ENCODE measurements at regions not wholly inside any gene's neighbourhood (a gene's known extent, or its start where the extent isn't known, plus 50 kb on each side); places are given as distances from the start of the nearest gene placed in this dataset.

DNA sequence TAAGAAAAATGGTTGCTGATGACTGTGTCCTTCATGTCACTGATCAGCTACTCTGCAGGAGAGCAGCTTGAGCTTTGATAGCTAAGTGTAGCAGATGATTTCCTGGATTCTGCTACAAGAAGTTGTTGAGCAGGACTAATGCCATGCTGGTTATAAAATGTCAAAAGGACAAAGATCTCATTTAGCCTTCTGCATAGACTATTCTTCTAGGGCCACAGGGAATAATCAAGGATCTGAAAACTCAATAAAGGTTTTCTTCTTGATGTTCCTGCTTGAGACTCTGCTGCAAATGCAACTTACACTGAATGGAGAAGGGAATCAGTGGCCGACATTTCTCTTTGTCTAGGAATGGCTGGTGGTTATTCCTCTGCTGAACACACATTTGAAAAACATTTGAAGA lies 360.3 kb upstream of the PTCHD4 start:
- Mint-ChIP-seq H3K9me3 (peaks cover 7% of the 10 kb centered on the region), H3K4me3 (no peak overlapping the region), H3K27me3 (no peaks in the 10 kb centered on the region), H3K4me1 (ENCODE audit: low read depth) (no peaks in the 10 kb centered on the region), H3K36me3 (ENCODE audit: low read depth) (no peaks in the 10 kb centered on the region), H3K27ac (no peak overlapping the region)
- no peak for DNase-seq

DNA sequence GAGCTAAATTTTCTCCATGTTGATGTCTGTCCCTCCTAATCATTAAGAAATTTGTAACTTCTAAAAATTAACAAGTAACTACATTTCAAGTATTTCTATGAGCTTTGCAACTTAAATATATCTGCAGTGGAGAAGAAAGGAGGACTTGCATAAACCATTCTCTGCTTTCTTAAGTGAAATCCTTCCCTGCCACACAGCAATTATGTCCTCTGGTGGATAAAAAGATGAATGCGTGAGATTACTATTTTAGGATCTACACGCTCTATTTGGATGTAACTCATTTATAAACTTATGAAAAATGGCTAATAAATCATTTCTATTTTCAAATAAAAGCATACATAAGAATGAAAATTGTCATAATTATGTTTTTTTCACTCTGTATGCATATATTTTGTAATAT lies 338.0 kb upstream of the PTCHD4 start:
- DNase-seq, result no peak
- no peak overlapping the region for H3K27ac Mint-ChIP-seq
- H3K4me3 Mint-ChIP-seq, result no peak overlapping the region
- no peaks in the 10 kb centered on the region for H3K4me1 Mint-ChIP-seq (ENCODE audit: low read depth)
- no peaks in the 10 kb centered on the region for H3K27me3 Mint-ChIP-seq
- no peaks in the 10 kb centered on the region for H3K36me3 Mint-ChIP-seq (ENCODE audit: low read depth)
- peaks cover 16% of the 10 kb centered on the region for H3K9me3 Mint-ChIP-seq

DNA sequence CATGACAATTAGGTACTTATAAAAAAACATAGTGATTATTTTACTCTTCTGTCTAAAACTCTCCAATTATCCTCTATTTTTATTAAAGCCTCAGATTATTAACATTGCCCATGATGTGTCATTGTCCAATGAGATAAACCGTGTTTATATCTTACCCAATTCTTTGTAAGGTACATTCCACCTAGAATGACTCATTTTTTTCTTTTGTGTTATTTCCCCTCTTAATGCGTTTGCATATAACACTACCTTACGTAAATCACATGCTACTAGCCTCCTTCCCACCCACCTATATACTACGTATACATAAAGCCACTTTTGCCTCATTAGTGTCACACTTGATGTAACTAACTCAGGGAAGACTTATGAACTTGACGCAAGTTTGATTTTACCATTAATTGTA lies 336.3 kb upstream of the PTCHD4 start:
- no peaks in the 10 kb centered on the region for H3K4me1 Mint-ChIP-seq (ENCODE audit: low read depth)
- DNase-seq, result no peak
- no peaks in the 10 kb centered on the region for H3K36me3 Mint-ChIP-seq (ENCODE audit: low read depth)
- no peak overlapping the region for H3K4me3 Mint-ChIP-seq
- H3K27ac Mint-ChIP-seq, result no peak overlapping the region
- H3K27me3 Mint-ChIP-seq, result no peaks in the 10 kb centered on the region
- peaks cover 16% of the 10 kb centered on the region for H3K9me3 Mint-ChIP-seq

DNA sequence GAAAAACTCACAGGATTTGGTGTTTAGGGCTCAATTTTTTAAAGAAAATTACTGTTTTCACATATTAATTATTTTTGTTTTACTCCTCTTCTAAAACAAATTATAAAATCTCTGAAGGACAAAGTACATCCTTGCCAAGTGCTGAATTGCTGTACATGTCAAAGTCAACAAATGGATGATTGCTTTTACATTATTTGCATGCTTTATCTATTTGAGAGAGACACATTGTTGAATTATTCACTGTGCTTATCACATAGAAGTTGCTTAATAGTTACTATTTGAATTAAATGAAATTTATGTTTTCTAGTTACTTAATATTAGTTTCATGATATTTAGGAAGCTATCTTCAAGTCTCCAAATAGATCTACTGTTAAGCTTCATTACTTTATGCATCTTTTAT lies 318.6 kb upstream of the PTCHD4 start:
- no peak for DNase-seq
- Mint-ChIP-seq H3K27ac (no peak overlapping the region), H3K4me3 (no peak overlapping the region), H3K4me1 (ENCODE audit: low read depth) (no peaks in the 10 kb centered on the region), H3K36me3 (ENCODE audit: low read depth) (no peaks in the 10 kb centered on the region), H3K9me3 (peaks cover 8% of the 10 kb centered on the region), H3K27me3 (no peaks in the 10 kb centered on the region)

DNA sequence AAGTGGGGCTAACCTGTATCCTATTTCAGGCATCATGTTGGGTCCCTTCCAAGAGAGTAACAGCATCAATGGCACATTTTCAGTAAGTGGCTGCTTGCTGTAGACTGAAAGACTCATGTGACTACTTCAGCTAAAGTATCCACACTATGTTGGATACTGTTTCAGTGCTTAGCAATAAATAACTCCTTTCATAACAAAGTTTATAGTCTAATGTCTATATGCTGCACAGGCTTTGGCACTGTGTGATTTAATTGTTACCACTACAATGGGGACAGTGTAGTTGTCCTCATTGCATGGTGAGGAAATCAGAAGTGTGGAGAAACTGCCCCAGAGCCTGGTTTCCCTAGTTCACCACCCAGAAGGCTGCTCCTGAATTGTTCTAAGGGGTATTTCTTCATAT lies 318.0 kb upstream of the PTCHD4 start:
- Mint-ChIP-seq H3K9me3 (peaks cover 8% of the 10 kb centered on the region), H3K27me3 (no peaks in the 10 kb centered on the region)

DNA sequence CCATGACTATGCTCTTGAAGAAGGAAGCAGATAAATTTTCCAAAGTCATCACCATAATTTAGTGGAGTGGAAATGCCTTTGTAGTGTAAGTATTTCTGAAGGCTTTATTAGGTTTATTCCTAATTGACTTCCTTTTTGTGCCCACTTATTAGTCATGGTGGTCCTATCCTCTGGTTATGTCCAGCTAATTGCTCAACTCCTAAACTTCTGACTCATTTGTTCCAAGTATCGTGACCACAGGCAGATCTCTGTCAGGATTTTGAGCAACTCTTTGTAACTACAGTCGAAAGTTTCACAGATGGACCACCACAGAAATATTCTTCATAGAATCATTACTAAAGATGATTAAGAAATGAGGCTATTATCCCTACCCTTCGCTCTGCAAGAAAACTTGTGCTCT lies 315.6 kb upstream of the PTCHD4 start:
- no peak overlapping the region for H3K27ac Mint-ChIP-seq
- DNase-seq, result no peak
- no peaks in the 10 kb centered on the region for H3K4me1 Mint-ChIP-seq (ENCODE audit: low read depth)
- H3K9me3 Mint-ChIP-seq, result peaks cover 8% of the 10 kb centered on the region
- no peaks in the 10 kb centered on the region for H3K27me3 Mint-ChIP-seq
- H3K36me3 Mint-ChIP-seq (ENCODE audit: low read depth), result no peaks in the 10 kb centered on the region
- H3K4me3 Mint-ChIP-seq, result no peak overlapping the region

More for the DNA sequence above, 318.0 kb upstream of the PTCHD4 start:
- no peaks in the 10 kb centered on the region for H3K36me3 Mint-ChIP-seq (ENCODE audit: low read depth)
- H3K4me3 Mint-ChIP-seq, result no peak overlapping the region
- no peak overlapping the region for H3K27ac Mint-ChIP-seq
- DNase-seq, result no peak
- H3K4me1 Mint-ChIP-seq (ENCODE audit: low read depth), result no peaks in the 10 kb centered on the region

DNA sequence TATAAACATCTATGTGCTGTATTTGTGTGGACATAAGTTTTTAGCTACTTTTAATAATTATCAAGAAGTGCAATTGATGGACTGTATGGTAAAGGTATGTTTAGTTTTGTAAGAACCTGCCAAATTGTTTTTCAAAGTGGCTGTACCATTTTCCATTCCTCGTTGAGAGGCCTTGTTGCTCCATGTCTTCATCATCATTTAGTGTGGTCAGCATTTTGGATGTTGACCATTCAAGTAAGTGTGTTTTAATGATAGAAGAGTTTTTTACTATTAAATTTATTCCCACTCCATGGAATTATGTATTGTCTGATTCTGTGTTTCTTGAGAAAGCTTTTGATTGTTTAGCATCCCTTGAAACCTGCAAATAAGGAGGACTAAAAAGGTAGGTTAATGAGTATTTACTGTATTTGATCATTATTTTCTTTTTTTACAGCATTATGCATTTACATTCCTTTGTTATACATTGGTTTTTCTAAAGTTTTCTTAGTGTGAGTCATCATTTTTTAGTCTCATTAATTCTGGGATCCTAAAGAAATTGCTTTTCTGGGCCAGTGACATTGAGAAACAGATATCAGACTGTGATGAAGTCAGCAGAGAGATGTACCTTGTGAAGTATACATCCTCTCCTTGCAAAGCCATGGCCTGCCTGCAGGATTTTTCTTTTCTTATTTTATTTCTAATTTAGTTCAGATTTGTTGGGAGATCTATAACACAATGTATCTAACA lies 312.8 kb upstream of the PTCHD4 start:
- DNase-seq, result no peak
- Mint-ChIP-seq H3K36me3 (ENCODE audit: low read depth) (no peaks in the 10 kb centered on the region), H3K4me3 (no peak overlapping the region), H3K4me1 (ENCODE audit: low read depth) (no peaks in the 10 kb centered on the region), H3K27me3 (no peaks in the 10 kb centered on the region), H3K27ac (no peak overlapping the region), H3K9me3 (peaks cover 6% of the 10 kb centered on the region)

DNA sequence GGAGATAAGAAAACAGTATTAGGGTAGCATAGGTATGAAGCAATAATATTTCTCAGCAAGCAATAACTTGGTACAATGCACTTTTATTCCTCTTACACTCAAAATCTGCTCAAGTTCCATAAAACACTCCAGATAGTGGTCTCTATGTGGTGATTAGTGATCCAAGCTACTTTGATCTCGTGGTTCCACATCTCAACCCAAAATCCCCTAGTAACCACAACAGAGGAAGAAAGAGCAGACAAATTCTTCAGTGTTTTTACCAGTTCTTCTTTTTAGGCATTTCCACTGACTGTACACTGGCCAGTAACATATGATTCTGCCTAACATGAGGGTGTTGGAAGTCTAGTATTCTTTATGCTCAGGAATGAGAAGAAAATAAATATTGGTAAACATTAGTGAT lies 309.0 kb upstream of the PTCHD4 start:
- no peak overlapping the region for H3K4me3 Mint-ChIP-seq
- H3K4me1 Mint-ChIP-seq (ENCODE audit: low read depth), result no peaks in the 10 kb centered on the region
- no peaks in the 10 kb centered on the region for H3K27me3 Mint-ChIP-seq
- no peak for DNase-seq
- H3K9me3 Mint-ChIP-seq, result peaks cover 3% of the 10 kb centered on the region
- no peaks in the 10 kb centered on the region for H3K36me3 Mint-ChIP-seq (ENCODE audit: low read depth)
- no peak overlapping the region for H3K27ac Mint-ChIP-seq

DNA sequence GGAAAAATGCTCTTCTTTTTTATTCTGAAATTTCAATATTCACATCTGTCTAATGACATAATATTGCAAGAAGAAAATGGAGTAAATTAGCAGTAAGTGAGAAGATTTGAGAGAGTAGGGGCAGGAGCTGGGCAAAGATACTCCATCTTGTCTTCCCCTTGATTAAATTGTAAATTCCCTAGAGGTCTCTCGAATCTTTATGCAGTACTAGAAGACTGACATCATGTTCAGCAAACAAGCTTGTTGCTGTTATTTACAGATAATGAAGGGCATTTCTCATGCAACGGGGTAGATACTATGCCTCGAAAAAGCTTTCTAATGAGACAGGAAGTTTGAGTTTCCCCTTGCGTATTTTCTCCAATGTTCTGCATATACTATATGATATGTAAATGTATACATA lies 306.9 kb upstream of the PTCHD4 start:
- no peaks in the 10 kb centered on the region for H3K4me1 Mint-ChIP-seq (ENCODE audit: low read depth)
- no peak overlapping the region for H3K27ac Mint-ChIP-seq
- no peak for DNase-seq
- H3K36me3 Mint-ChIP-seq (ENCODE audit: low read depth), result no peaks in the 10 kb centered on the region
- H3K9me3 Mint-ChIP-seq, result no peaks in the 10 kb centered on the region
- no peaks in the 10 kb centered on the region for H3K27me3 Mint-ChIP-seq
- no peak overlapping the region for H3K4me3 Mint-ChIP-seq

DNA sequence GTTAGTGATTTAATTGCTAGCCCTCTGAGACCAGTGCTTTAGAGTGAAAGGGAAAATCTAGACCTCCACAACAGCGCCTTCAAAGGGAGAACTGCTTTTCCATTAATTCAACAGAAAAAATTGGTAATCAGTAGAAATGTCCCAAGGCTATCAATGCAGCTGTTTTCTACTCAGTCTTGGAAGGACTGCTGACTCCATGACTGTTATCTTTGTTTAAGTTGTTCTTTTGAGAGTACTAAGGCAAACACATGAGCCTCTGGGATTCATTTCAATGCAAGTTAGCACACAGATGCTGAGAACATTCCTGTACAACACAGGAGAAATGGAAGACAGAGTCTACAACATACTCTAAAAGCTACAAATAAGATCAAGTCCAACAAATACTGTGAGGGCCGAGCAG lies 301.7 kb upstream of the PTCHD4 start:
- H3K36me3 Mint-ChIP-seq (ENCODE audit: low read depth), result no peaks in the 10 kb centered on the region
- no peak for DNase-seq
- H3K27ac Mint-ChIP-seq, result no peak overlapping the region
- H3K27me3 Mint-ChIP-seq, result no peaks in the 10 kb centered on the region
- H3K4me1 Mint-ChIP-seq (ENCODE audit: low read depth), result no peaks in the 10 kb centered on the region
- H3K4me3 Mint-ChIP-seq, result no peak overlapping the region
- H3K9me3 Mint-ChIP-seq, result peaks cover 2% of the 10 kb centered on the region

DNA sequence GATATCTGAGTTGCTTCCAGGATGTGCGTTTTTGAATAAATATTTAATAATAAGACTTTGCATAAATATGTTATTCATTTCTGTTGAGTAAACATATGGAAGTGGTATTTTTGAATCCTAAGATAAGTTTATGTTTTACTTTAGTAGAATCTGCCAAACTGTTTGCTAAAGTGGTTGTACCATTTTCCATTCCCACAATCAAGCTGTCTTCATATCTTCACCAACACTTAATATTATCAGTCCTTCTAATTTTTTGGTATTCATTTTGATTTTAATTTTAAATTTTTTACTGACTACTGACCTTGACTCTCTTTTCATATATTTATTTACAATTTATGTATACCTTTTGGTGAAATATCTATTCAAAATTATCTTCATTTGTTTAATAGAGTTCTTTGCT lies 293.9 kb upstream of the PTCHD4 start:
- no peak for DNase-seq
- Mint-ChIP-seq H3K9me3 (peaks cover 9% of the 10 kb centered on the region), H3K27ac (no peak overlapping the region), H3K36me3 (ENCODE audit: low read depth) (no peaks in the 10 kb centered on the region), H3K4me3 (no peak overlapping the region), H3K4me1 (ENCODE audit: low read depth) (no peaks in the 10 kb centered on the region), H3K27me3 (no peaks in the 10 kb centered on the region)

DNA sequence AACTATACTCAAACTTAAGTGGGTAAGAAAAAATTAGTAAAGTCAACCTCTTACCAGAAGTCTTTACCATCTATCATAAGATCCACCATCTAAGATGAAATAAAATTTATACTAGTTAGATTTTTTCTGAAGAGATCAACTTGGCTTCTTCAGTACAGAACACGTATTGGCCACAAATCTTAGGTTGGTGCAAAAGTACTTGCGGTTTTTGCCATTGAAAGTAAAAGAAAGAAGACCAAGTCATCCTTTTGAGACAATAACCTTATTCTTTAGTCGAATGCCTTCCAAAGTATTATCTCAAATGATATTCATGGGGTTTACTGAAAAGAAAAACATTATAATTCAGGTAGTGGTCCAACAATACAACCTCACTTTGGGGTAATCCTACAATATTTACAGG lies 292.6 kb upstream of the PTCHD4 start:
- no peaks in the 10 kb centered on the region for H3K27me3 Mint-ChIP-seq
- H3K4me1 Mint-ChIP-seq (ENCODE audit: low read depth), result no peaks in the 10 kb centered on the region
- no peak for DNase-seq
- H3K4me3 Mint-ChIP-seq, result no peak overlapping the region
- no peaks in the 10 kb centered on the region for H3K36me3 Mint-ChIP-seq (ENCODE audit: low read depth)
- peaks cover 11% of the 10 kb centered on the region for H3K9me3 Mint-ChIP-seq
- no peak overlapping the region for H3K27ac Mint-ChIP-seq

DNA sequence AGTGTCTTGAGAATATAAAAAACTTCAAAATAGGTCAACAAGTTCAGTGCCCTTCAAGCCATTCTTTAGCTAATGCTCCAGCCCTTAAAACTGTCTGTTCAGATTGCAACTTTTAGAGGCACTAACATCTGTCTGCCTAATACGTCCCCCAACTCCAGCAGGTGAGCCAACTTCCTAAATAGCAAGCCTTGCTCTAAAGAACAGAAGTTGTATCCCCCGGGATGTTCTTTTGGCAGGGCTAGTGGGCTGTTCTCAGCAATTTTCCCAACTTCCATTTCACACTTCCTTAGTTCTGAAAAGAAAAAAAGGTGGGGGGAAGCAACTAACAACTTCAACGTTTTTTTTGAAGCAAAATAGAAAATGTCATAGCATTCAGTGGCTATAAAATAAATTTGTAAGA lies 290.0 kb upstream of the PTCHD4 start:
- no peak overlapping the region for H3K27ac Mint-ChIP-seq
- no peak for DNase-seq
- H3K4me1 Mint-ChIP-seq (ENCODE audit: low read depth), result no peaks in the 10 kb centered on the region
- no peaks in the 10 kb centered on the region for H3K36me3 Mint-ChIP-seq (ENCODE audit: low read depth)
- H3K27me3 Mint-ChIP-seq, result no peaks in the 10 kb centered on the region
- H3K9me3 Mint-ChIP-seq, result peaks cover 9% of the 10 kb centered on the region
- H3K4me3 Mint-ChIP-seq, result no peak overlapping the region

DNA sequence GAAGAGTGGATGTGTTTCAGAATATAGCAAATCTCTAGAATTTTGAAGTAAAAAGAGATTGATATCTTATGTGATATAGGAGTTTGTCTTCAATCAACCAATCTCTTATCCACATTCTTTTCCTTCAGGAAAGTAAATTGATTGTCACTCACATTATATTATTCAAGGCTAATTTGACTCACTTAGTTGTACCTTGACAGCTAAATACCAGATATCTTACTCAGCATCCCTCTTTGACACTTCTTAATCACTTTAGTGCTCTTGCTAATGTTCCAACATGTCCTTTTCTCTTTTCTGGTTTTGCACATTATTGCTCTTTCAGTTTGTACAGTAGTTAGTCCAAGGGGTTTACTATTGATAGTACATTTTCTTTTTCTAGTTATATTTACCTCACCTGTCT lies 286.9 kb upstream of the PTCHD4 start:
- H3K27me3 Mint-ChIP-seq, result no peaks in the 10 kb centered on the region
- H3K4me3 Mint-ChIP-seq, result no peak overlapping the region
- peaks cover 11% of the 10 kb centered on the region for H3K9me3 Mint-ChIP-seq
- no peak for DNase-seq
- H3K36me3 Mint-ChIP-seq (ENCODE audit: low read depth), result no peaks in the 10 kb centered on the region
- no peak overlapping the region for H3K27ac Mint-ChIP-seq
- H3K4me1 Mint-ChIP-seq (ENCODE audit: low read depth), result no peaks in the 10 kb centered on the region

DNA sequence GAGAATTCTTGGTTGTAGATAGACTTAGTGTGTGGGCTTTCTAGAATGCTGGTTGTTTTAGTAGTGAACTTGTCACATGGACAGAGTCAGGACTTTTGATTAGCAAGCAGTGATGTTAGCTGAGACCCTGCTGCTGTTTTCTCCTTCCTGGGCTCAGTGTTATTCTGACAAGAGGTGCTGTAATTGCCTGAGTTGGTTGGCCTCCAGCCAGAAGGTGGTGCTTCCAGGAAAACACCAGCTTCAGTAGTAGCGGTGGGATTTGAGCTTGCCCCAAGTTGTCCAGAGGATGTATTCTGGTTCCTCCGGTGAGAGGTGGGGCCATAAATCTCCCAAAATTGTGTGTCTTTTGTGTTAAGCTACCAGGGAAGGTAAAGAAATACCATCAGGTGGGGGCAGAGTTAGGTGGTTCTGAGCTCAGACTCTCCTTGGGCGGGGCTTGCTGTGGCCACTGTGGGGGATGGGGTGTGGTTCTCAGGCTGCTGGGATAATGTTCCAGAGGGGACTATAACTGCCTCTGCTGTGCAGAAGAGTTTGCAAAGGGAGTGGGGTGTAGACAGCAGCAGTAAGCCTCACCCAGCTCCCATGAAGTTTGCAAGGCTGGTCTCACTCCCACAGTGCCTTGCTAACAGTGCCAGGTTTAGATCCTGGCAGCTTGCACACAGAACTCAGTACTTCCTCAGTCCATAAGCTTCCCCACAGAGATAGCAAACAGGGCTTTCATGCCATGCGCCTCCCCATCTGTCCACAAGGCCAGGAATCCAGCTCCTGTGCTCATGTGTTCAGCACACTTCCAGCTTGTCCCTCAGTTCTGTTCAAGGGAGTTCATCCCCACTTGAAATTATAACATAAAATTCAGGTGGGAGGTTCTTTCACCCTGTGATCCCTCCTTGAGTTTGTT lies 278.4 kb upstream of the PTCHD4 start:
- no peak for DNase-seq
- peaks cover 13% of the 10 kb centered on the region for H3K9me3 Mint-ChIP-seq
- no peaks in the 10 kb centered on the region for H3K27me3 Mint-ChIP-seq
- H3K4me3 Mint-ChIP-seq, result no peak overlapping the region
- no peaks in the 10 kb centered on the region for H3K36me3 Mint-ChIP-seq (ENCODE audit: low read depth)
- no peak overlapping the region for H3K27ac Mint-ChIP-seq
- no peaks in the 10 kb centered on the region for H3K4me1 Mint-ChIP-seq (ENCODE audit: low read depth)

Measured in activated T-cell treated with anti-CD3 and anti-CD28 coated beads, Interleukin-2, amount 50 U/mL, for 24 hours (primary cell).